OCI-LY3 (cell line): ENCODE measurements at regions not wholly inside any gene's neighbourhood (a gene's known extent, or its start where the extent isn't known, plus 50 kb on each side); places are given as distances from the start of the nearest gene placed in this dataset.

Experiments used
- EZH2phosphoT487 ChIP-seq: fragments of 200-600 bp; shearing (Covaris generic); IDR thresholded peaks from 2 replicates; pipeline ENCODE4 v1.6.1; 2018; ENCODE audit warnings: antibody characterized with exemption, mixed run types, low read depth
- TF ChIP-seq, protein P1 (sequence below): fragments of 200-600, 300-600 bp; sonication (generic); IDR thresholded peaks from 2 replicates; pipeline ENCODE4 v1.5.1; 2014; ENCODE audit warnings: antibody characterized with exemption, low read length, low read depth

GRCh38 chr2:67272195-67272594 lies 124.9 kb upstream of the ETAA1 start:
- TF ChIP-seq, protein P1, sequence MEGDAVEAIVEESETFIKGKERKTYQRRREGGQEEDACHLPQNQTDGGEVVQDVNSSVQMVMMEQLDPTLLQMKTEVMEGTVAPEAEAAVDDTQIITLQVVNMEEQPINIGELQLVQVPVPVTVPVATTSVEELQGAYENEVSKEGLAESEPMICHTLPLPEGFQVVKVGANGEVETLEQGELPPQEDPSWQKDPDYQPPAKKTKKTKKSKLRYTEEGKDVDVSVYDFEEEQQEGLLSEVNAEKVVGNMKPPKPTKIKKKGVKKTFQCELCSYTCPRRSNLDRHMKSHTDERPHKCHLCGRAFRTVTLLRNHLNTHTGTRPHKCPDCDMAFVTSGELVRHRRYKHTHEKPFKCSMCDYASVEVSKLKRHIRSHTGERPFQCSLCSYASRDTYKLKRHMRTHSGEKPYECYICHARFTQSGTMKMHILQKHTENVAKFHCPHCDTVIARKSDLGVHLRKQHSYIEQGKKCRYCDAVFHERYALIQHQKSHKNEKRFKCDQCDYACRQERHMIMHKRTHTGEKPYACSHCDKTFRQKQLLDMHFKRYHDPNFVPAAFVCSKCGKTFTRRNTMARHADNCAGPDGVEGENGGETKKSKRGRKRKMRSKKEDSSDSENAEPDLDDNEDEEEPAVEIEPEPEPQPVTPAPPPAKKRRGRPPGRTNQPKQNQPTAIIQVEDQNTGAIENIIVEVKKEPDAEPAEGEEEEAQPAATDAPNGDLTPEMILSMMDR, result no peak
- no peak for TF ChIP-seq EZH2phosphoT487
